ENCODE measurements at regions not wholly inside any gene's neighbourhood (a gene's known extent, or its start where the extent isn't known, plus 50 kb on each side); places are given as distances from the start of the nearest gene placed in this dataset.

GRCh38 chr1:216866714-216867113, 143.5 kb upstream of the ESRRG start:
- H3K4me3 ChIP-seq (ENCODE audit: low read depth, low read length), result no peak overlapping the region
- DNase-seq (ENCODE audit: low read depth), result no peak

DNA sequence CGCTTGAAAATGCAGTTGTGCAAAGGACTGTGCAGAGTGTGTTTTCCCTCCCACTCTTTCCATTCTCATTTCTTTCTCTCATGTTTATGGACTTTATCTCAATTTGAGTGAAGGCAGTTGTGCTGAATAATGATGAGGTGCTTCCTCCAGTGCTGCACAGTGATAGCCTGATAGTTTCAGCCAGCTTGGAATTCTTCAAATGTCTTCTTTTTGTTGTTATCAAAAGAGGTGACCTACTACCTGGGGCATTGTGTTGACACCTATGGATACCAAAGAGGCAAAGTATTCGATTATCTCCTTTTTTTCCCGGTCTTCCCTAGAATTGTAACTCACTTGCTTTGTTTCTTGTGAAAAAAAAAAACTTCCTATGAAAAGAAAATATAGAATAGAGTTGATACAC, 132.6 kb upstream of the ESRRG start:
- H3K4me3 ChIP-seq (ENCODE audit: low read depth, low read length), result no peak overlapping the region
- DNase-seq (ENCODE audit: low read depth), result no peak

DNA sequence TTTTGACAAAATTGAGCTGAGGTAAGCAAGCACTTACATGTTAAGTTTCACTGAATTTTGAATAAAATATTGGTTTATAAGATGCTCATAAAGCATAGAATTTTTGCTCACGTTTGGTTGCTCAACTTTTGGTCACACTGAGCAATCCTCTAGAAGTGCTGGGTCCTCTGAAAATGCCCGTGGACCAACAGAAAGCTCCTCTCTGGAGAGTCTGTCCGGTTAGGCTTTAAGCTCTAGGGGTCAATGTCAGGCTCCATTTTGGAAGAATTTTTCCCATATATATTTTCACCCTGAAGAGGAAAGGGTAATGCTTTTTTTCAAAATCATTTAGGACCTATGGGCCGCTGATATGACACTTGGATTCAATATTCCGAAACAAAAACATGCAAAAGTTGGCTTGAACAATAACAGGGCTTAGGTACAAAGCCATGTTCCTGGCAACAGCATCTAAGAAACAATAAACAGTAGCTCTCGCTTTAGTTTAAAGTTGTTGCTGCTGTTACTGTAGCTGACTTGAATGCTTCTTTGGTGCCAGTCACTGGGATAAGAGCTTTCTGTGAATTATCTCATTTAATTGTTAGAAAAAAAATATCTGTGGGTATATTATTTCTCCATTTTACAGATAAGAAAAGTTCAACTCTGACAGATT, 131.7 kb upstream of the ESRRG start:
- no peak overlapping the region for H3K4me3 ChIP-seq (ENCODE audit: low read depth, low read length)
- DNase-seq (ENCODE audit: low read depth), result no peak

GRCh38 chr1:216851073-216851472, 127.8 kb upstream of the ESRRG start:
- no peak overlapping the region for H3K4me3 ChIP-seq (ENCODE audit: low read depth, low read length)

DNA sequence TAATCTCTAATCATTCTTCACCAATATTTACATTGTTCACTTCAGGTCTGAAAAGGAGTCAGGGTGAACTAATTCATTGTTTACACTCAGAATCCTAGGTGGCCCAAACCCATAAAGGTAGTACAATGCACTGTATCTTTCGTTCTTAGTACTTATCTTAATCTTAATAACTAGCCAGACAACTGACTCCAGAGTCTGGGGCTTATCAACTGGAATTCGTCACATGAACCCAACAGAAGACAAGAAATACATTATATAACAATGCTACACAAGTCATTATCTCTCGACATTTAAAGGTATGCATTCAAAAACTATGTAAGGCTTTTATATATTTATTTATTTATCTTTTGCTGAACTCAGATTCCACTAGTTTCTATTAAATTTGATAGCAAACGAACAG, 125.9 kb upstream of the ESRRG start:
- no peak for DNase-seq (ENCODE audit: low read depth)
- no peak overlapping the region for H3K4me3 ChIP-seq (ENCODE audit: low read depth, low read length)

More at GRCh38 chr1:216851073-216851472, 127.8 kb upstream of the ESRRG start:
- no peak for DNase-seq (ENCODE audit: low read depth)

DNA sequence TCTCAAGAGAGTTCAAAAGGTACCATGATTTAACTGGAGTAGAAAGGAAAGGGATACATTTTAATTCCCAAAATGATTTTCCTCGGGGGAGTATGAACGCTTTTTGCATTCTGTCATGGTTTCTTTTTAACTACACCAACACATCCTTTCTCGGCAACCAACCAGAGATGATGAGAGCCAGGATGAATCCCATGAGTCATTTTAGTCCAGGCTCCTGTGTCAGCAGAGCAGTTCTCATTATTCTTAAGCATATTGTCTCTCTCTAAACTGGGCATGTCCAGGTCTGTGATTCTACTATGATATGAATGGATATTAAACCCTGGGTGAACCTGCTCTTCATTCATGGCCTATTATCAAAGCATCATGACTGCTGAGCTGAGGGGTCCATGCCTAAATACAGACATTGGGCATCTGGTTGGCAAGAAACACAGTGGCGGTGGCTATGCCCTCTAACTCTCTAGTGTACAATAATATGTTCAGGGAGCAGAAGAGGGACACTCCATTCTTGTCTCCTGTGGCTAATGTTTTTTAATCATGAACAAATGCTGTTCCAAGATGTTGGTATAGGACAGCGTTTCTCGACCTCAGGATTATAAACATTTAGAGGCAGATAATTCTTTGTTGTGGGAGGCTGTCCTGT, 124.3 kb upstream of the ESRRG start:
- DNase-seq (ENCODE audit: low read depth), result peak; percentile 41
- H3K4me3 ChIP-seq (ENCODE audit: low read depth, low read length), result no peak overlapping the region

DNA sequence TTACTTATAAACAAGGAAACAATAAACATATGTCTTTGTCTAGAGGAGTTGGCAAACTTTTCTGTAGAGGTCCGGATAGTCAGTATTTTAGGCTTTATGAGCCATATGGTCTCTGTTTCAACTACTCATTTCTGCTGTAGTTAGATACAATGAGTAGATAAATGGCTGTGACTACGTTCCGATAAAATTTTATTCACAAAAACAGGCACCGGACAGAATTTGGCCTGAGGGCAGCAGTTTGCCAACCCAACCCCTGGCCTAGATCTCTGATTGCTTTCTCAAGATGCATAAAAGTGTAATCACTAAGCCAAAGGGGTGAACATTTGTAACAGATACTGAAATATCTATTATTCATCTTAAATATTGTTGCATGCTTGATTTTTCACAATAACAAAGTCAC, 123.1 kb upstream of the ESRRG start:
- DNase-seq (ENCODE audit: low read depth), result no peak
- H3K4me3 ChIP-seq (ENCODE audit: low read depth, low read length), result no peak overlapping the region

DNA sequence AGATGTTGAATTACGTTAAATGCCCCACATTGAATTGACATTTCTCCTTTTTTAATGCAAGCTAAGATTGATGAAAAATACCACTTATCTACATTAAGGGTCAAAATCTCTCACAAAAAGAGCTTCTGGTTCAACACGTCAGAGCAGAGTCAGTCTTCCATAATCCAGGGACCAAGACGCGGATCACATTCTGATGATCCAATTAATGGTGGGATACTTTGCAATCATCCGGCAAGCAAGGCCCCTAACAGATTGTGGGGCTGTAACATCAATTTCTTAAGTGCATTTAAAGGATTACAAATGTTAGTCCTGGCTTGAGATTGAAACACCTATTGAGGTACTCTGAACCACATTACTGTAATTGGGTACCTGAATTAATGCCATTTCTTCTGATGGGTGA, 120.2 kb upstream of the ESRRG start:
- no peak for DNase-seq (ENCODE audit: low read depth)
- H3K4me3 ChIP-seq (ENCODE audit: low read depth, low read length), result no peak overlapping the region

DNA sequence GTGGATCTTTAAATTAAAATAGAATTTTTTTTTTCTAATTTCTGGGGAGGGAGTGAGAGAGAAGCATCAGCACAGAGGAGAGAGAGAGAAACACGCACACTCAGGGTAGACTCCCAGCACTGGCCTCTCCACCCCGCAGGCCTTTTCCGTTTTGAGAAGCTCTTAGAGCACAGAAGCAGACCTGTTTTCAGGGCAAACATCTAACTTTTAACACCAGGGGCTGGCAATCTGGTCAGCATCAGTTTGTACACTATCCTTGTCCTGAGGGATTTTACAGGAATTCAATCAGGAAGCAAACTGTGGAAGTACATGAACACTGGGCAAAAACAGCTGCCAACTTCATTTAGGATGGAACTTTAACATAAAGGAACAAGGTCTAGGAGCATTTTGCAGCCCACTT, 117.9 kb upstream of the ESRRG start:
- H3K4me3 ChIP-seq (ENCODE audit: low read depth, low read length), result no peak overlapping the region
- DNase-seq (ENCODE audit: low read depth), result no peak

- DNase-seq (ENCODE audit: low read depth), result no peak
- H3K4me3 ChIP-seq (ENCODE audit: low read depth, low read length), result no peak overlapping the region
These were observed 113.1 kb upstream of the ESRRG start for GRCh38 chr1:216836316-216836715.

DNA sequence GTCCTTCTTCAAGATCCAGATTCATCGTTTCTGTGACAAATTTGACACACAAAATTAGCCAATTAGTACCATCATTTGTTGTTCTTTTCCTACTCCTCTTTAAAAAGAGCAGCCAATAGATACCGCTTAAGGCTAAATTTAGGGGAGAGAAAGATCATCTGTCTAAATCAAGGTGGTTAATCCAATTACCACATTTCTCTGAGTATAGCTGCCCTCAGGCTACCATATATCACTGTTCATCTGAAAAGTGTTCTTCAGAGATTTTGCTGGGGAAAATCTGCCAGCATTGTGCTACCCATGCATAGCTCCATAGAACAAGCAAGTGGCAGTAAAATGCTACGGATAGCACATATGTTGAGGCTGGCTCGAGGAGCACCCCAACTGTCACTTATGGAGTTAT, 110.3 kb upstream of the ESRRG start:
- H3K4me3 ChIP-seq (ENCODE audit: low read depth, low read length), result no peak overlapping the region
- DNase-seq (ENCODE audit: low read depth), result no peak

DNA sequence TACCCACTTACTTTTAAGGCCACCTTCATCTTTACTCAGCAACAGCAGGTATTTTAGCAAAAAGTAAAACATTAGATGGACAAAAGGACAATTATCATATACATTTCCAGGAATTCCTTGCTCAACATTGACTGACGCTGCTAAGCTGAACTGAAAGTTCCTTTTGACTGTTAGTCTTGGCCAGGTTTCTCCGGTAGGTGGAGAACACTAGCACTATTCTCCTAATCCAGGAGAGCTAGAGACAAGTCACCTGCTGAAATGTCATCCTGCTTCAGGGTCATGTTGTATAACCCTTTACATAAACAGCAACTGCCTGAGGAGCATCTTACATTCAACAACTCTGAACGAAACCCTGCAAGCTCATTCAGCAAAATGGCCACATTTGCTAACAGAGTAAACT, 109.0 kb upstream of the ESRRG start:
- no peak for DNase-seq (ENCODE audit: low read depth)
- no peak overlapping the region for H3K4me3 ChIP-seq (ENCODE audit: low read depth, low read length)

- no peak overlapping the region for H3K4me3 ChIP-seq (ENCODE audit: low read depth, low read length)
- no peak for DNase-seq (ENCODE audit: low read depth)
These were observed 107.4 kb upstream of the ESRRG start for GRCh38 chr1:216830424-216831210.

GRCh38 chr1:216827251-216827650, 104.0 kb upstream of the ESRRG start:
- no peak for DNase-seq (ENCODE audit: low read depth)

DNA sequence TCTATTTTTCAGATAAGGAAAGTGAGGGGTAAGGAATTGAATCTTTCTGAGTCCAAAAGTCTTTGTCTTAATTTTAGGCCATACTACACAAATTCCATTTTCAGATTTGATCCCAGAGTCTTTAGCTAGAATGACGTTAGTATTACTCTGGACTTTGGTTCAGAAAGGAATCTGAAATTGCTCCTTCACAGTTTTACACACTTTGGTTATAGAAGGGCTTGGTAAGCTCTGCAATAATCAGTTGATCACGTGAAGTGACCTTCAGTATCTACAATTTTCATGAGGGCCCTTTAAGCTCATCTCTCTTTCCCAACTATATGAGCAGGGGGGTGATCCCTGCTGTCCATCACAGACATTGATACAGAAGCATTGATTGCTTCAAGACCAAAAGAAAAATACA, 103.4 kb upstream of the ESRRG start:
- DNase-seq (ENCODE audit: low read depth), result no peak

More at GRCh38 chr1:216827251-216827650, 104.0 kb upstream of the ESRRG start:
- no peak overlapping the region for H3K4me3 ChIP-seq (ENCODE audit: low read depth, low read length)

DNA sequence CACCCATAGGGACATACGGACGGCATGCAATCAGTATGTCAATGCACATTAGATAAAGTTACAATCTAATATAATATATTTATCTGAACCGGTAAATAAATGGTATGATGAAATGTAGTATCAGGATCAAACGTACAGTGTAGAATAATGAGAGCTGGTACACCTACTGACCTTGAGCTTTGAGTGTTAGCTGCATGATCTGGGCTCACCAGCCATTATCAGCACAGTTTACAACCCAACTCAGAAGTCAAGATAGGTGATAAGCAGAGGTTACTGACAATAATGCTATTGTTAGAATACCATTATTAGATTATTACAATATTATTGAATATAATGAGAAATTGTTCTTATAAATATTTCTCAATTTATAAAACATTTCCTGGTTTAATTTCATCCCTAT, 103.0 kb upstream of the ESRRG start:
- no peak for DNase-seq (ENCODE audit: low read depth)
- H3K4me3 ChIP-seq (ENCODE audit: low read depth, low read length), result no peak overlapping the region

More for the DNA sequence above, 103.4 kb upstream of the ESRRG start:
- no peak overlapping the region for H3K4me3 ChIP-seq (ENCODE audit: low read depth, low read length)

GRCh38 chr1:216825557-216825956, 102.3 kb upstream of the ESRRG start:
- DNase-seq (ENCODE audit: low read depth), result no peak
- H3K4me3 ChIP-seq (ENCODE audit: low read depth, low read length), result no peak overlapping the region

GRCh38 chr1:216824511-216824910, 101.3 kb upstream of the ESRRG start:
- no peak for DNase-seq (ENCODE audit: low read depth)
- H3K4me3 ChIP-seq (ENCODE audit: low read depth, low read length), result no peak overlapping the region

DNA sequence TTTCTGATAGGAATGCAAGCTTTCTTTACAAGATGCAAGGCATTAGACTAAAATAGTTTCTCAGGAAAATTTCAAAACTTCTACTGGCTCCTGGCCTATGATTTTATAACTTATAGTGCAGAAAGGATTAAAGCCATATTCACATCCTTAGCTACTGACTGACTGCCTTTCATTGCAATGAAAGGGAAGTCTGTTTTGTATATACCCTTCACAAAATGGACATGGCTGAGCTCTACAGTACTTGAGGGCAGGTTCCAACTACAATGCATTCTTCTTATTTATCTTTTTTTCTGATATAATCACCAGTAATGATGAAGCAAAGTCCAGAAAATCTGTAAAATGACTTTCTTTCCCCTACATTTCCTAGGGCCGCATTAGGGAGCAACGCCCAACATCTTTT, 100.5 kb upstream of the ESRRG start:
- no peak overlapping the region for H3K4me3 ChIP-seq (ENCODE audit: low read depth, low read length)

GRCh38 chr1:216822480-216822879, 99.3 kb upstream of the ESRRG start:
- DNase-seq (ENCODE audit: low read depth), result no peak
- H3K4me3 ChIP-seq (ENCODE audit: low read depth, low read length), result no peak overlapping the region

More for the DNA sequence above, 100.5 kb upstream of the ESRRG start:
- no peak for DNase-seq (ENCODE audit: low read depth)

DNA sequence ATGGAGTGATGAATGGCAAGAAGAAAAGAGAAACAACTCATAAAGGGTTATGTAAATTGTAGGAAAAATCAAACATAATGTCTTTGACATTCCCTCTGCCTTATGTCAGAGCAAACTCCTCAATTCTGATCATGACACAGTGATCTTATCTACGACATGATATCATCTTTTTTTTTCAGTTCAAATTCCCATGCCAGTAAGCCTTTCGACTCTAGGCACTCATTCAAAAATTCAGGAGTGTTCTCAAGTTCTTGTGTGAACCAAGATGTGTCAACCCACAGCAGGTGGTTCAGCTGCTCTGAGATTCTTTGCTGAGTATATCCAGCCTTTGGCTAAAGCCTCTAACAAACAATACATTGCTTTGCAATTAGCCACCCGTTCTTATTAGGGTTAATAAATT, 97.1 kb upstream of the ESRRG start:
- DNase-seq (ENCODE audit: low read depth), result peak; percentile 31
- no peak overlapping the region for H3K4me3 ChIP-seq (ENCODE audit: low read depth, low read length)
